ENCODE measurements at regions not wholly inside any gene's neighbourhood (a gene's known extent, or its start where the extent isn't known, plus 50 kb on each side); places are given as distances from the start of the nearest gene placed in this dataset.
"Not testable (repeated sequence)": the region's sequence is repeated elsewhere in the genome, so short reads cannot be mapped to it uniquely, and the experiment has no call there.

DNA sequence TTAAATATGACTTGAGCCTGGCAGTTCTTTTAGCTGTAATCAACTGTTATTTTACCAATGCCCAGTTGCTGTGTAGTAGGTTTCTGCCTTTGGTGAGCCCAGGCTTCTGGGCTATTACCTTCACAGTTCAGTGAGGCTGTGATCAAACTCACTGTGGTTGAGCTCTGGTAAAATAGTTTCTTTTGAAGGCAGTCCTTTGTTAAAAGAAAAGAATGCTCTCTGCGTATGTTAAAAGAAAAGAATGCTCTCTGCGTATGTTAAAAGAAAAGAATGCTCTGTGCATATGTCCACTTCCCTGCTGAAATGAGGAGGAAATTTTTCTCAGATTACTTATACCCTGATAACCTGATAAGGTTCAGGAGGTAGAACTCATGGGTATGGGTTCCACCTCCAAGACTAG, 244.3 kb downstream of the RNF144A start:
- H3K4me3 Mint-ChIP-seq = no peak overlapping the region
- CTCF ChIA-PET = interaction anchor here (0.6 to 0.7 kb wide), 2 partner anchors 32 to 732 kb away, joined by 3 to 4 read pairs; no protein-coding TSS in a partner anchor
- intact Hi-C loops (cut with micrococcal nuclease) = no loop called here
- no peaks in the 10 kb centered on the region for H3K4me1 Mint-ChIP-seq (ENCODE audit: low read depth)
- no peaks in the 10 kb centered on the region for H3K27me3 Mint-ChIP-seq (ENCODE audit: low read depth)
- H3K36me3 Mint-ChIP-seq (ENCODE audit: low read depth) = no peaks in the 10 kb centered on the region
- peaks cover 4% of the 10 kb centered on the region for H3K9me3 Mint-ChIP-seq
- no peak for DNase-seq
- H3K27ac Mint-ChIP-seq = no peak overlapping the region

DNA sequence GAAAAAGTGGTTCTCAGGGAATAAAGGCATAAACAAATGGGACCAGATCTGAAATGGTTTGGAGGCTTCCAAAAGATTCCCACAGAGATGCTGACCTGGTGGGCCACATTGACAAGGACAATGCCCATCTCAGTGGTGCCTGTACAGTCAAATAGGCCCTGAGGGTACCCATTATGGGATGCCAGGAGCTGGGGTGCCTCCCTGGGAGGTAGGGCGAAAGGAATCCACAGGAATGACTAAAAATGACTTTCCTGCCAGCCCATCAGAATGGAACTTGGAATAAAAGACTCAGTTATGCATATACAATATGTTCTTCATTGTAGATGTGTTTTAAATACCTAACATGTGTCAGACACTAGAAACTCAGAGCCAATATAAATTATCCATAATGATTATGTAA, 248.5 kb downstream of the RNF144A start:
- H3K27ac Mint-ChIP-seq = no peak overlapping the region
- H3K36me3 Mint-ChIP-seq (ENCODE audit: low read depth) = no peaks in the 10 kb centered on the region
- peaks cover 2% of the 10 kb centered on the region for H3K9me3 Mint-ChIP-seq
- CTCF ChIA-PET = no interaction called here
- DNase-seq = no peak
- H3K4me3 Mint-ChIP-seq = no peak overlapping the region
- intact Hi-C loops (cut with micrococcal nuclease) = no loop called here
- no peaks in the 10 kb centered on the region for H3K4me1 Mint-ChIP-seq (ENCODE audit: low read depth)
- H3K27me3 Mint-ChIP-seq (ENCODE audit: low read depth) = no peaks in the 10 kb centered on the region

DNA sequence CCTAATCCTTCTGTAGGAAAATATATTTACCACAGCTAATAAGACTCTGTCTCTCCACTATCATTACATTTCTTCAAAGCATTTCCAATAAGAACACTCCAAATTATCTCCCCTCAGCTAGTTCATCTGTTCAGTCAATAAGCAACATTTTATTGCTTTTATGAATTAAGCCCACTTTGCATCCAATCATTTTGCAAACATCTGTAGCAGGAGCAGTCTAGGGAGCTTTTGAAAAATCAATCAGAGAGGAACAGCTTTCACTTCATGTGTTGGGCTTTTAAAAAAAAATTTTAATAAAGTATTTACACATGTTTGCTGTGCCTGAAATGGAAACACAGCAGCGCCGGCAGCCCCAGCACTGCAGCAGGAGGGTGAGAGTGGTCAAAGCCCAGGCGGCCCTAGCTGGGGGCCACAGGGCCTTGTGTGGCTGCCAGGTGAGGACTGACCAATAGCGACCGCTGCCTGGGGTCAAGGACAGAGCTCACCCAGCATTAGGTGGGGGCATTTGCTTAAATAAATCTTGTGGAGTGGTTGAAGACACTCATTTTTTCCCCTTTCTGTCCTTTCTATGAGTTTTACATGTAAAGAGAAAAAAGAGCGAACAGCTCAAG, 250.7 kb downstream of the RNF144A start:
- no peak overlapping the region for H3K4me3 Mint-ChIP-seq
- no peaks in the 10 kb centered on the region for H3K36me3 Mint-ChIP-seq (ENCODE audit: low read depth)
- H3K27me3 Mint-ChIP-seq (ENCODE audit: low read depth) = no peaks in the 10 kb centered on the region
- CTCF ChIA-PET = no interaction called here
- intact Hi-C loops (cut with micrococcal nuclease) = no loop called here
- no peaks in the 10 kb centered on the region for H3K9me3 Mint-ChIP-seq
- DNase-seq = no peak
- no peaks in the 10 kb centered on the region for H3K4me1 Mint-ChIP-seq (ENCODE audit: low read depth)
- no peak overlapping the region for H3K27ac Mint-ChIP-seq

DNA sequence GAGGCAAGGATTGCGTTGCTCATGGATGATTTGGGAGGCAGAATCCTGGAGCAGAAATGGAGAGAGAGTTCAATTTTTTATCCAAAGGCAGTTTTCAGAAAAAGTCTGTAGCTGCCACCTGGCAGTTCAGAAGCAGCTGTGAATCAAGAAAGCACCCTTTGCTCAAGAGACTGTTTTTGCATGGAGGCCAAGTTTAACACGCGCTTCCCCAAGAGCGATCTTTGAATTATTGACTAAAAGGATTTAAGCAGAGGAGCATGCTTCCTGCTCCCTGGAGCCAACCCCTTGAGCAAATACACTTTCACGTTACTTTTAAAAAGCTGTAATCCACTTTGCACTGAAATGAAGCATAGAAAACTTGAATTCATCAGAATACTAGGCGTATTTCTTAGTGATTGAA, 252.4 kb downstream of the RNF144A start:
- Mint-ChIP-seq H3K4me3 (no peak overlapping the region), H3K36me3 (ENCODE audit: low read depth) (no peaks in the 10 kb centered on the region), H3K27me3 (ENCODE audit: low read depth) (no peaks in the 10 kb centered on the region), H3K9me3 (no peaks in the 10 kb centered on the region), H3K4me1 (ENCODE audit: low read depth) (no peaks in the 10 kb centered on the region), H3K27ac (no peak overlapping the region)
- intact Hi-C loops (cut with micrococcal nuclease) = no loop called here
- CTCF ChIA-PET = no interaction called here
- DNase-seq = no peak

DNA sequence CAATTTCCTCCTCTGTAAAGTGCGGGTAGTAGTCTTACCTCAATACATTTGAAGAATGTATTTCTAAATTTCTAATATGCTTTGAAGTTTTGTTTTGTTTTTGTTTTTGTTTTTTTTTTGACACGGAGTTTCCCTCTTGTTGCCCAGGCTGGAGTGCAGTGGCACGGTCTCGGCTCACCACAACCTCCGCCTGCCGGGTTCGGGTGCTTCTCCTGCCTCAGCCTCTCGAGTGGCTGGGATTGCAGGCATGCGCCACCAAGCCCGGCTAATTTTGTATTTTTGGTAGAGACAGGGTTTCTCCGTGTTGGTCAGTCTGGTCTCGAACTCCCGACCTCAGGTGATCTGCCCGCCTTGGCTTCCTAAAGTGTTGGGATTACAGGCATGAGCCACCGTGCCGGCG, 261.8 kb downstream of the RNF144A start:
- H3K27ac Mint-ChIP-seq; H3K4me1 Mint-ChIP-seq (ENCODE audit: low read depth); H3K36me3 Mint-ChIP-seq (ENCODE audit: low read depth); H3K4me3 Mint-ChIP-seq; CTCF ChIA-PET; intact Hi-C loops (cut with micrococcal nuclease); H3K9me3 Mint-ChIP-seq; H3K27me3 Mint-ChIP-seq (ENCODE audit: low read depth); DNase-seq: not testable (repeated sequence)

DNA sequence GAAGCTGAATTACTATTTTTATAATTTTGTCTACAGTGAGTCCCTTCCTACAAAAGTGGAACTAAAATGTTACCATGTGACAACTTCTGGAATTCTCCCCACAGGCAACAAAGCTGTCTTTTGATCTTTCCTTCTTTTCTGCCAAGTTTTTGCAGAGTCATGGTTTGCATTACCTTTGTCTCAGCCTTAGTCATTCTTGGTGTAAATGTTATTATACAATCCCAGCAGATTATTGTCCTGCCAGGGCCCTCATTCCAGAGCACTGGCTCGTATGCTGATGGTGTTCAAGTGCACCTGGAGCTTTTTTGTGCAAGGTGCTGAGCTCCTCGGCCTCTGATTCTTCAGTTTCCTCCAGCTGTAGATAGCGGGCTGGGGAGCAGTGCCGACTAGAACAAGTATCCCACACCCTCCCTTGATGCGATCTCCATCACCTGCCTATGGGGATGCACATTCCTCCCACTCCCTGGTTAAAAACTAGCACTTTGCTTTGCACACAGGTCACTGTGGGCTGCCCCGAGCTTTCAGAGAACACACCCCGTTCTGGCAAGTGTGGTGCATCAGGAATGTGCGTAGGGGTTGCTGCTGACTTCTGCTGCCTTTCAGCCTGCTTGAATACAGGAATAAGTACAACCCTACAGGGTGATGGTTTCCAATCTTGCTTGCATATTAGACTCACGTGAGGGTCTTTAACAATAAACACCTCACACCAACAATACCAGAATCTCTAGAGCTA, 263.6 kb downstream of the RNF144A start:
- no peaks in the 10 kb centered on the region for H3K4me1 Mint-ChIP-seq (ENCODE audit: low read depth)
- no peaks in the 10 kb centered on the region for H3K9me3 Mint-ChIP-seq
- H3K27ac Mint-ChIP-seq = no peak overlapping the region
- no peak overlapping the region for H3K4me3 Mint-ChIP-seq
- intact Hi-C loops (cut with micrococcal nuclease) = no loop called here
- H3K36me3 Mint-ChIP-seq (ENCODE audit: low read depth) = no peaks in the 10 kb centered on the region
- DNase-seq = no peak
- no peaks in the 10 kb centered on the region for H3K27me3 Mint-ChIP-seq (ENCODE audit: low read depth)
- CTCF ChIA-PET = interaction anchor here (0.7 to 1.0 kb wide), 2 partner anchors 20 to 1512 kb away, joined by 3 read pairs; no protein-coding TSS in a partner anchor

DNA sequence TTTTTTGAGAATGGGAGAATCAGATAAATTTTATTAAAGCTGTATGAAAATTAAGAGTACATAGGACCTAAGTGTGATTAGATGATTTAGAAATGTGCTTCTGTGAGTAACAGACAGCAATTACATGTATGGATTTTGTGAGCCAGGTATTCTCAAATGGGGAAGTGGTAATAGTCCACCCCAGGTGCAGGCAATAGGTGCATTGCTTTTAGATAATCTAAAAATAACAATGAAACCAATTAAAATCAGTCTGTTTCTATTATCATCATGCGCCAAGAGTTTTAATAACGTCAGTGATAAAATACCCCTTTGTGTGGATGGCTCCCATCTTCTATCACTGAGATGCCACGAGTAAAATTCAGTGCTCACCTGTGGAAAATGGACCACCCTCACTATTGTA, 265.3 kb downstream of the RNF144A start:
- Mint-ChIP-seq H3K27me3 (ENCODE audit: low read depth) (no peaks in the 10 kb centered on the region), H3K4me3 (no peak overlapping the region), H3K4me1 (ENCODE audit: low read depth) (no peaks in the 10 kb centered on the region), H3K27ac (no peak overlapping the region), H3K36me3 (ENCODE audit: low read depth) (no peaks in the 10 kb centered on the region), H3K9me3 (no peaks in the 10 kb centered on the region)
- no peak for DNase-seq
- CTCF ChIA-PET = no interaction called here
- intact Hi-C loops (cut with micrococcal nuclease) = no loop called here

DNA sequence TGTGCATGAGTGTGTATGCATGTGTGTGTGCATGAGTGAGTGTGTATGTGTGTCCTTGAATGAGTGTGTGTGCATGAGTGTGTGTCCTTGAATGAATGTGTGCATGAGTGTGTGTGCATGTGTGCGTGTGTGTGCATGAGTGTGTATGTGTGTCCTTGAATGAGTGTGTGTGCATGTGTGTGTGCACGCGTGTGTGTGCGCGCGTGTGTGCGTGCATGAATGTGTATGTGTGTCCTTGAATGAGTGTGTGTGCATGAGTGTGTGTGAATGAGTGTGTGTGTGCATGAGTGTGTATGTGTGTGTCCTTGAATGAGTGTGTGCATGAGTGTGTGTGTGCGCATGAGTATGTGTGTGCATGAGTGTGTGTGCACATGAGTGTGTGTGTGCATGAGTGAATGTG, 271.9 kb downstream of the RNF144A start:
- no peaks in the 10 kb centered on the region for H3K36me3 Mint-ChIP-seq (ENCODE audit: low read depth)

DNA sequence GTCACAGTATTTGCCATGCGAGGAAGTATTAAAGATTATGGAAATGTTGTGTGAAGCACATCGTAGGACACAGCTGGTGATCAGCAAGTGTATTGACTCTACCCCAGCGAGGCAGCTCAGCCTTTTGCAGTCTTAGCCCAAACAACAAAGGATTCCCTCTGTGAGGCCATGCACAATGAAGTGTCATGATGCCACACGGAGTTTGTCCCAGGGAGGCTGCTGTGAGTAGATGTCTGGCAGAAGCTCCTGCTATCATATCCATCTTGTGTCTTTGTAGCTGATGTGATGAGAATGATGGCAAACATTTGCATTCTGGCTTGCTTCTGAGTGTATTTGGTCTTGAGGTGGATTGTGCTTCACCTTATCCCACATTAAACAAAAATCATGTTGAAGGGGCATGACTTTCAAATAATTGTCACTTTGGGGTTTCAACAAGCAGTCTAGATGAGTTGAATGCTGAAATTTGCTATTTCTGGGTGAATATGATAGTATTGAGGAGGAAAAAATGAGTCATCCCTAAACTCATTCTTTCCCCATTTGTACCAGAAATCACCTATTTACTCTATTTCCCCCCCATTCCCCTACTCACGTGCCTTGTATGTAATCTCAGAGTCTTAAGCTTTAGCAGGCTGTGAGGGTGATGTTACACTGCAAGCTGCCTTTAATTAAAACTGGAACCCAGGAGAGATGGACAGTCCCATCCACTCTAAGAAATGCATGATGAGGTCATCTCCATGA, 273.5 kb downstream of the RNF144A start:
- no peaks in the 10 kb centered on the region for H3K36me3 Mint-ChIP-seq (ENCODE audit: low read depth)
- H3K27ac Mint-ChIP-seq = peak overlapping the region; percentile 72
- intact Hi-C loops (cut with micrococcal nuclease) = loop anchor here (1.0 to 5.0 kb wide), 4 partner anchors 283 to 637 kb away; partner anchors contain the start of gene RSAD2
- CTCF ChIA-PET = interaction anchor here (0.6 to 1.8 kb wide), 4 partner anchors 13 to 976 kb away, joined by 3 to 6 read pairs (median 4); no protein-coding TSS in a partner anchor
- H3K4me3 Mint-ChIP-seq = no peak overlapping the region
- no peaks in the 10 kb centered on the region for H3K27me3 Mint-ChIP-seq (ENCODE audit: low read depth)
- no peaks in the 10 kb centered on the region for H3K9me3 Mint-ChIP-seq
- H3K4me1 Mint-ChIP-seq (ENCODE audit: low read depth) = peaks cover 15% of the 10 kb centered on the region
- DNase-seq = peak; percentile 54

More for the DNA sequence above, 271.9 kb downstream of the RNF144A start:
- Mint-ChIP-seq H3K4me3 (no peak overlapping the region), H3K27me3 (ENCODE audit: low read depth) (no peaks in the 10 kb centered on the region), H3K27ac (no peak overlapping the region), H3K4me1 (ENCODE audit: low read depth) (peaks cover 15% of the 10 kb centered on the region), H3K9me3 (no peaks in the 10 kb centered on the region)
- intact Hi-C loops (cut with micrococcal nuclease) = no loop called here
- CTCF ChIA-PET = interaction anchor here (0.7 kb wide), 1 partner anchor 91 kb away, joined by 4 read pairs; no protein-coding TSS in a partner anchor
- no peak for DNase-seq

DNA sequence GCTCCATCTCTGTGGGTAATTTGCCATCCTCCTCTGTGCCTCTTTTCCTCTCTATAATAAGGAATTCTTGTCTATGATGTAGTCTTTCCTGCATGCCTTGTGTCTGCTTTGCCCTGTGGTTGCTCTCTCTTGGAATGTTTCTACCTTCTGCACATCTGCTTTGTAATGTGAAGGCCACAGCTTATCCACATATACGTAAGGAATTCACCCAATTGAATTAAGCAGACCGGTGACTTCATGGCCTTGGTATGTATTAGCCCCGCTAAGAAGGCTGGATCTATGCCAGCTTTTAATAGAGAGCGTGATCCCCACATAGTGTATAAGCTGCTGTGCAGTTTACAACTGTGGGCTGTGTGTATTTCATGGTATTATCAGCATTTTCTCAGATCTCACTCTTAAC, 274.7 kb downstream of the RNF144A start:
- Mint-ChIP-seq H3K27ac (no peak overlapping the region), H3K4me3 (no peak overlapping the region), H3K9me3 (no peaks in the 10 kb centered on the region), H3K27me3 (ENCODE audit: low read depth) (no peaks in the 10 kb centered on the region), H3K36me3 (ENCODE audit: low read depth) (no peaks in the 10 kb centered on the region), H3K4me1 (ENCODE audit: low read depth) (peaks cover 15% of the 10 kb centered on the region)
- intact Hi-C loops (cut with micrococcal nuclease) = loop anchor here (1.0 to 5.0 kb wide), 4 partner anchors 285 to 635 kb away; partner anchors contain the start of gene RSAD2
- DNase-seq = no peak
- CTCF ChIA-PET = interaction anchor here (1.4 kb wide), 1 partner anchor 11 kb away, joined by 3 read pairs; no protein-coding TSS in a partner anchor

DNA sequence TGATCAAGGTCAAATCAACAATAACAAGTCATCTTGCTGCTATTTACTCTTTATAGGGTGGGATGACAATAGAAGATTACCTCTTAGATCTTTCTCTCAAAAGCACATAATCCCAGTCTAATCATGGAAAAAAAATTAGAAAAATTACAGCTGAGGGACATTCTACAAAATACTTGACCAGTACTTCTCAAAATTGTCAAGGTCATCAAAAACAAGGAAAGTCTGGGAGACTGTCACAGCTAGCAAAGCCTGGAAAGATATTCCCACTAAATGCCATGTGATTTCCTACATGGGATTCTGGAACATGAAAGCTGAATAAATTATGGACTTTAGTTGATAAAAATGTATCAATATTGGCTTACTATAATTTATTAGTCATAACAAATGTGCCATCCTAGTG, 276.2 kb downstream of the RNF144A start:
- Mint-ChIP-seq H3K36me3 (ENCODE audit: low read depth) (no peaks in the 10 kb centered on the region), H3K4me3 (no peak overlapping the region), H3K9me3 (peaks cover 1% of the 10 kb centered on the region), H3K27ac (no peak overlapping the region), H3K27me3 (ENCODE audit: low read depth) (no peaks in the 10 kb centered on the region), H3K4me1 (ENCODE audit: low read depth) (peaks cover 15% of the 10 kb centered on the region)
- intact Hi-C loops (cut with micrococcal nuclease) = loop anchor here (5.0 kb wide), 3 partner anchors 286 to 634 kb away; partner anchors contain the start of gene RSAD2
- no peak for DNase-seq
- CTCF ChIA-PET = interaction anchor here (0.6 to 0.7 kb wide), 2 partner anchors 13 to 32 kb away, joined by 3 to 4 read pairs; no protein-coding TSS in a partner anchor

DNA sequence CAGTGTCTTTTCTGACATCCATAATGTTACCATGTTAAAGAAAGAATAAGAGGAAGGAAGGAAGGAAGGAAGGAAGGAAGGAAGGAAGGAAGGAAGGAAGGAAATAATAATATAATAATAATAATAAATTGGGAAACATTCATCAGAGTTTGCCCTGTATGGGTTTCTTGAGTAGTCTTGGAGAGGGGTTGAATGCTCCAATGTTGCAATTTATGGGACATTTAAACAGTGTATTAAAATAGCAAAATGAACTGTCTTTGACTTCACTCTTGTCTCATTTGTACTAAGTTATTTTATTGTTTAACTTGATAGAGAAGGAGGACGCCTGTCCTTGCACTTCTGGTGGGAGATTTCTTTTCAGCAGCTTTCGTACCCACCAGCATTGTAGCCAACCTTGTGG, 277.7 kb downstream of the RNF144A start:
- DNase-seq = no peak
- H3K27me3 Mint-ChIP-seq (ENCODE audit: low read depth) = no peaks in the 10 kb centered on the region
- H3K27ac Mint-ChIP-seq = no peak overlapping the region
- no peaks in the 10 kb centered on the region for H3K36me3 Mint-ChIP-seq (ENCODE audit: low read depth)
- no peak overlapping the region for H3K4me3 Mint-ChIP-seq
- peaks cover 2% of the 10 kb centered on the region for H3K9me3 Mint-ChIP-seq
- intact Hi-C loops (cut with micrococcal nuclease) = loop anchor here (5.0 kb wide), 3 partner anchors 288 to 632 kb away; partner anchors contain the start of gene RSAD2
- CTCF ChIA-PET = interaction anchor here (1.9 kb wide), 1 partner anchor 9 kb away, joined by 4 read pairs; no protein-coding TSS in a partner anchor
- H3K4me1 Mint-ChIP-seq (ENCODE audit: low read depth) = peaks cover 15% of the 10 kb centered on the region

Data from activated naive CD4-positive, alpha-beta T cell treated with anti-CD3 and anti-CD28 coated beads for 36 hours (primary cell).